Vagina (tissue), 2 donors: ENCODE measurements at regions not wholly inside any gene's neighbourhood (a gene's known extent, or its start where the extent isn't known, plus 50 kb on each side); places are given as distances from the start of the nearest gene placed in this dataset.

Experiments
- CTCF ChIP-seq, 3 experiments: fragments of 450-650 bp in 2 of 3; fragments of 200-600 bp in 1 of 3; sonication (generic) in 1 of 3; IDR thresholded peaks; one replicate each; pipeline ENCODE4 v1.5.1; 2017 to 2019; ENCODE audit warnings: antibody characterized with exemption in 3 of 3, mild to moderate bottlenecking in 2 of 3, moderate library complexity in 2 of 3
- POLR2AphosphoS5 ChIP-seq, 2 donors: sonication (generic); formaldehyde crosslinking; IDR thresholded peaks; one replicate each; pipeline ENCODE4 v1.9.0; 2017; ENCODE audit warnings: antibody characterized with exemption in 2 of 2, mild to moderate bottlenecking in 2 of 2, low read depth in 1 of 2; ENCODE audit not compliant: insufficient read depth in 1 of 2

- no peak for TF ChIP-seq CTCF (IDR thresholded peaks at IDR 0.05)
- no peak for TF ChIP-seq POLR2AphosphoS5 (IDR thresholded peaks at IDR 0.05; ENCODE audit: insufficient read depth in 1 of 2, low read depth in 1 of 2)
These were observed 140.8 kb upstream of the ARHGAP20 start for GRCh38 chr11:110852921-110853490.
